ENCODE measurements at regions not wholly inside any gene's neighbourhood (a gene's known extent, or its start where the extent isn't known, plus 50 kb on each side); places are given as distances from the start of the nearest gene placed in this dataset.

DNA sequence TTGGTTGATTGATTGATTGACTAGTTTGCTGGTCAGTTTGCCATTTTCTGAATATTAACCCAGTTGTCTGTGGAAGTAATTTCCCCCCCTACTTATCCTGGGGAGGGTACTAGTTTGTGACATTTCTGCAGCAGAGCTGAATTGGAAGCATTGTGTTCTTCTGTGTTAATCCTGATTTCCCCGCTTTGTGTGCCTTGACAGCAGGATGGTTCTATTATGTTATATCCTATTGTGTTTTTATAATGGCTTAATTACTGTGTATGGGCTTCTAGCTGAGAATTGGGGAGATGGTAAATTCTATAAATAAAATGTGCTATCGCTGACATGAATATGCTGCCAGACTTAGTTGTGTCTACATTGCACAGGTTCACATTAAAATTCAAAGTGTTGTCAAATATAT is 499.7 kb downstream of the COG6 start:
- H3K79me2 ChIP-seq (ENCODE audit: insufficient read depth, low read depth, low read length) = no peaks in the 10 kb centered on the region
- intact Hi-C loops (cut with micrococcal nuclease; ENCODE audit: unreplicated experiment) = no loop called here
- CTCF ChIA-PET (ENCODE audit: unreplicated experiment) = no interaction called here
- no peaks in the 10 kb centered on the region for H3K4me1 ChIP-seq (ENCODE audit: insufficient read depth, low read length, poor library complexity, severe bottlenecking)
- H3K4me2 ChIP-seq (ENCODE audit: low read length) = no peak overlapping the region
- H3K4me3 ChIP-seq (ENCODE audit: low read depth, low read length, poor library complexity, severe bottlenecking) = no peak overlapping the region
- H3K9me2 ChIP-seq (ENCODE audit: insufficient read depth, low read length) = no peaks in the 10 kb centered on the region
- POLR2A ChIA-PET = interaction anchor here (1.3 kb wide), 2 partner anchors 13 to 18 kb away, joined by 3 to 6 read pairs; no protein-coding TSS in a partner anchor
- no peaks in the 10 kb centered on the region for H3K36me3 ChIP-seq (ENCODE audit: insufficient read depth, low read length)
- no peak for DNase-seq (ENCODE audit: low spot score)
- no peak overlapping the region for H2AFZ ChIP-seq (ENCODE audit: low read length)
- H3K27ac ChIP-seq (ENCODE audit: low read depth, low read length, poor library complexity, severe bottlenecking) = no peak overlapping the region
- no peaks in the 10 kb centered on the region for H3K9me3 ChIP-seq (ENCODE audit: low read length)
- H4K20me1 ChIP-seq (ENCODE audit: insufficient read depth, low read length) = no peaks in the 10 kb centered on the region
- TF ChIP-seq CTCF (conservative IDR thresholded peaks at IDR 0.05; ENCODE audit: low read length) (no peak), EZH2phosphoT487 (IDR thresholded peaks at IDR 0.05; ENCODE audit: borderline replicate concordance, low read depth, low read length) (no peak)
- BruUV-seq (replicated peaks) = no TSS peak

- Histone ChIP-seq H3K27ac (ENCODE audit: low read depth, low read length, poor library complexity, severe bottlenecking) (no peak overlapping the region), H3K36me3 (ENCODE audit: insufficient read depth, low read length) (no peaks in the 10 kb centered on the region), H3K9me3 (ENCODE audit: low read length) (no peaks in the 10 kb centered on the region), H3K4me2 (ENCODE audit: low read length) (no peak overlapping the region), H3K4me3 (ENCODE audit: low read depth, low read length, poor library complexity, severe bottlenecking) (no peak overlapping the region), H3K4me1 (ENCODE audit: insufficient read depth, low read length, poor library complexity, severe bottlenecking) (peaks cover 8% of the 10 kb centered on the region), H4K20me1 (ENCODE audit: insufficient read depth, low read length) (no peaks in the 10 kb centered on the region), H2AFZ (ENCODE audit: low read length) (no peak overlapping the region), H3K79me2 (ENCODE audit: insufficient read depth, low read depth, low read length) (no peaks in the 10 kb centered on the region), H3K9me2 (ENCODE audit: insufficient read depth, low read length) (no peaks in the 10 kb centered on the region)
- POLR2A ChIA-PET = interaction anchor here (0.7 kb wide), 1 partner anchor 235 kb away, joined by 3 read pairs; no protein-coding TSS in a partner anchor
- CTCF ChIA-PET (ENCODE audit: unreplicated experiment) = no interaction called here
- intact Hi-C loops (cut with micrococcal nuclease; ENCODE audit: unreplicated experiment) = no loop called here
- no peak for DNase-seq (ENCODE audit: low spot score)
- no TSS peak for BruUV-seq (replicated peaks)
- TF ChIP-seq EZH2phosphoT487 (IDR thresholded peaks at IDR 0.05; ENCODE audit: borderline replicate concordance, low read depth, low read length) = no peak
- TF ChIP-seq CTCF (conservative IDR thresholded peaks at IDR 0.05; ENCODE audit: low read length) = no peak
These were observed 502.8 kb downstream of the COG6 start for GRCh38 chr13:40158218-40158617.

GRCh38 chr13:40158757-40159156 is 503.3 kb downstream of the COG6 start:
- Histone ChIP-seq H3K4me2 (ENCODE audit: low read length) (no peak overlapping the region), H3K4me1 (ENCODE audit: insufficient read depth, low read length, poor library complexity, severe bottlenecking) (peaks cover 8% of the 10 kb centered on the region), H2AFZ (ENCODE audit: low read length) (no peak overlapping the region), H3K79me2 (ENCODE audit: insufficient read depth, low read depth, low read length) (no peaks in the 10 kb centered on the region), H3K36me3 (ENCODE audit: insufficient read depth, low read length) (no peaks in the 10 kb centered on the region), H3K9me3 (ENCODE audit: low read length) (no peaks in the 10 kb centered on the region), H3K27ac (ENCODE audit: low read depth, low read length, poor library complexity, severe bottlenecking) (no peak overlapping the region), H3K9me2 (ENCODE audit: insufficient read depth, low read length) (no peaks in the 10 kb centered on the region), H3K4me3 (ENCODE audit: low read depth, low read length, poor library complexity, severe bottlenecking) (no peak overlapping the region), H4K20me1 (ENCODE audit: insufficient read depth, low read length) (no peaks in the 10 kb centered on the region)
- intact Hi-C loops (cut with micrococcal nuclease; ENCODE audit: unreplicated experiment) = no loop called here
- BruUV-seq (replicated peaks) = no TSS peak
- DNase-seq (ENCODE audit: low spot score) = no peak
- POLR2A ChIA-PET = interaction anchor here (0.5 to 0.7 kb wide), 2 partner anchors 142 to 235 kb away, joined by 3 read pairs; no protein-coding TSS in a partner anchor
- TF ChIP-seq CTCF (conservative IDR thresholded peaks at IDR 0.05; ENCODE audit: low read length) (no peak), EZH2phosphoT487 (IDR thresholded peaks at IDR 0.05; ENCODE audit: borderline replicate concordance, low read depth, low read length) (no peak)
- CTCF ChIA-PET (ENCODE audit: unreplicated experiment) = no interaction called here
